PFSK-1 (cell line): ENCODE measurements at regions not wholly inside any gene's neighbourhood (a gene's known extent, or its start where the extent isn't known, plus 50 kb on each side); places are given as distances from the start of the nearest gene placed in this dataset.

Experiments used
- FOXP2 ChIP-seq: optimal IDR thresholded peaks from 2 replicates; pipeline ENCODE3; 2011; ENCODE audit warnings: borderline replicate concordance, control low read depth, inconsistent platforms; ENCODE audit not compliant: insufficient read depth; ENCODE audit errors: extremely low read length, extremely low read depth
- POLR2AphosphoS5 ChIP-seq: IDR thresholded peaks from 2 replicates; pipeline ENCODE4 v1.6.1; 2012; ENCODE audit warnings: low read depth, mild to moderate bottlenecking, control low read depth, low read length, moderate library complexity
- REST ChIP-seq, 2 experiments: IDR thresholded peaks; 2 replicates each; pipeline versions ENCODE4 v1.6.1 to v1.8.0; 2011 to 2012; ENCODE audit warnings: low read depth in 2 of 2, low read length in 2 of 2, control low read depth in 1 of 2, inconsistent platforms in 1 of 2, mild to moderate bottlenecking in 1 of 2, moderate library complexity in 1 of 2; ENCODE audit not compliant: insufficient read depth in 1 of 2
- SIN3A ChIP-seq: IDR thresholded peaks from 2 replicates; pipeline ENCODE4 v1.6.1; 2012; ENCODE audit warnings: mild to moderate bottlenecking, low read length, moderate library complexity, borderline replicate concordance; ENCODE audit not compliant: insufficient read depth
- TAF1 ChIP-seq: IDR thresholded peaks from 2 replicates; pipeline ENCODE4 v1.6.1; 2012; ENCODE audit warnings: low read length, control low read depth, borderline replicate concordance; ENCODE audit not compliant: insufficient read depth

DNA sequence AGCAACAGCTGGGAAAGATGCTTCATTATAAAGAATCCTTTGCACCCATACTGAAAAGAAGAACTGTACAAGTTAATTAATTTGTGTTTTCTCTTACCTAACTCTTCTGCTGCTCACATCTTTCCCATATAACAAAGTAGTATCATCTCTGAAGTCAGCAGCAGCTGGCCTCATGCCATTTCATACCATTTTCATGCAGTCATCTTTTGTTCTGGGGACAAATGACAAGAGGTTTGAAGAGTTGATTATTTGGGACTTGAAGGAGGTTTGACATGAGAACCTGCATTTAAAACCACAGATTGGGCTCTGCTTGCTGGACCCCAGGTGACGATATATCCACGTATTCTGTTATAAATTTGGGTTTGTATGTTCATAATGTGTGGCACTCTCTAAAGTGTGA is 430.3 kb downstream of the SPRY1 start:
- TF ChIP-seq REST (IDR thresholded peaks at IDR 0.05; ENCODE audit: insufficient read depth in 1 of 2, low read depth in 2 of 2, low read length in 2 of 2), result no peak
- no peak for TF ChIP-seq POLR2AphosphoS5
- no peak for TF ChIP-seq TAF1
- TF ChIP-seq FOXP2, result no peak
- TF ChIP-seq SIN3A, result no peak

DNA sequence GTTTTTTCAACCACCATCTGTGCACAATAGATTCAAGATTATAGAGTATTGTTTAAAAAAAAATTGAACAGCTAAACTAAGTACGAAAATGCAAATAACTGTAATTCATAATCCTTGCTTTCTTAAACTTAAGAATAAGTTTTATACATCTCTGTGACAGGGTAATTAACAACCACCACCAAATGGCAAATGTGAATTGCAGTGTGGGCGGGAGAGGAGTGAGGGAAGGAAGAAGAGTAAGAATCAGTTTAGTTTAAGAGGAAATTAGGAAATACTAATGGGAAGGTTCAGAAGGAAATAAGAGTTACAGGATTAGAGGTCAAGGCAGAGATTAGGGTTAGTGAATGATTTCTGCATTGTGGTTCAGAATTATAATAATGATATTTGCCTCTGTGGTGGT is 430.9 kb downstream of the SPRY1 start:
- TF ChIP-seq TAF1 (no peak), SIN3A (no peak), REST (IDR thresholded peaks at IDR 0.05; ENCODE audit: insufficient read depth in 1 of 2, low read depth in 2 of 2, low read length in 2 of 2) (no peak), POLR2AphosphoS5 (no peak), FOXP2 (no peak)

GRCh38 chr4:123830930-123831329 is 434.3 kb downstream of the SPRY1 start:
- no peak for TF ChIP-seq TAF1
- no peak for TF ChIP-seq POLR2AphosphoS5
- no peak for TF ChIP-seq SIN3A
- no peak for TF ChIP-seq FOXP2
- no peak for TF ChIP-seq REST (IDR thresholded peaks at IDR 0.05; ENCODE audit: insufficient read depth in 1 of 2, low read depth in 2 of 2, low read length in 2 of 2)

DNA sequence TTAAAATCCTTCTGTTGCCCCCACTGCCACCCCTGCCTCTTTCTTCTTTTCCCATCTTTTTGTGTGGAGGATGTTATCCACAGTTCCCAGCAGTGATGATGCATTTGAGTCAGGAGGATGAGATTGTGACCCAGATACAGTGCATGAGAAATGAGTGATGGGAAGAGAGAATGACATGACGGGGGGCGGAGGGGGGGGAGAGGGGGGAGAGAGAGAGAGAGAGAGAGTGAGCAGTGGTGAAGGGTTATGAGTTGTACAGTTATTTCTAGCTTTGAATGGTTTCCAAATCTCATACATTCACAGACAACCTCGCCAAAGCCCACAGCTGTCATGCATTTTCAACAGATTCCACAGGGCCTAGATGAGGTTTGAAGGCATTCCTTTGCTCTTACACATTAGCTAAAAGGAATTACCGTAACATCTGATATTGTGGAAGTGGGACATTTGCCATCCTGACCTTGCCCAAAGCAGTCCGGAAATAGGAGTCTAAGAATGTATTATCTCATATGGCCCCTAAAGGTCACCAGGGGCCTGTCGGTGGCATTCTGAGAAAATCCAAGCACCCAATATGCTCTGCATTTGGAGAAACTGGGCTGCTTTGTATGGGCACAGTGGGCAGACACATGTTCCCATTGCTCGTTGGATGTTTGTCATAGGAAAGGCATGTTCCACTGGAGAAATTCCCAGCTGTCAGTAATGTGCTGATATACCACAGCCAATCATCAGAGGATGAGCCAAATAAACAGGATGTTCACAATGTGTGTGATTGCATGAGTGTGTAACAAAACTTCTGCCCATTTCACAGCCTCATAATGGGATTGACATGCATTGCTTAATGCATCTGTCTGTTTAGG is 435.8 kb downstream of the SPRY1 start:
- TF ChIP-seq FOXP2, result no peak
- peak in 1 of 2 experiments; percentile 21; a peak in 1 of 4 replicates for TF ChIP-seq REST (IDR thresholded peaks at IDR 0.05; ENCODE audit: insufficient read depth in 1 of 2, low read depth in 2 of 2, low read length in 2 of 2)
- peak; percentile 60; the same call in 1 of the 2 replicates for TF ChIP-seq POLR2AphosphoS5
- TF ChIP-seq SIN3A, result no peak; the same call in 1 of the 2 replicates
- TF ChIP-seq TAF1, result no peak

DNA sequence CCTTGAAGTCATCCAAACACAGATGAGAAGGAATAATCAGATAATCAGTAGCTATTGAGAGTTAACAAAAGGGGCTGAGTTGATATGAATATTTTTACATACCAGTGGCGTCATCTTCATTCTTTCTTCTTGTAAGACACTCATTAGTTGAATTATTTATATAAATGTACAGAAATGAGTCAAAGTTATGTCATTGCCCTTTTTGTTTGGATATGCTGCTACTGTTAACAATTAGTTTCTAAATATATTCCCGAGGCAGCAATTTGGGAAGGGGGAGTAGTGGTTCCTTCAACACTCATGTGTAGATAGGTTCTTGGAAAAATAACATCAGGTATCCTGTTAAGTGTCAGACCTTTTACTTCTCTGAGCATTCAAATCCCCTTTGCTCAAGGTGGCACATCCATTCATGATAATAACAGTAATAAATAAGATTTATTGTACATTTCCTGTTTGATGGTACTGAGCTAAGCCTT is 436.6 kb downstream of the SPRY1 start:
- TF ChIP-seq SIN3A (no peak), REST (IDR thresholded peaks at IDR 0.05; ENCODE audit: insufficient read depth in 1 of 2, low read depth in 2 of 2, low read length in 2 of 2) (no peak), TAF1 (no peak), FOXP2 (no peak), POLR2AphosphoS5 (no peak)
